Gastroesophageal sphincter (tissue), 4 donors: ENCODE measurements at regions not wholly inside any gene's neighbourhood (a gene's known extent, or its start where the extent isn't known, plus 50 kb on each side); places are given as distances from the start of the nearest gene placed in this dataset.

Source experiments
- ATAC-seq: fragments of 150-250 bp; one replicate; pipeline ENCODE4 v1.9.1; 2016; ENCODE audit warnings: mild to moderate bottlenecking, moderate library complexity
- H3K27ac ChIP-seq, 4 donors: fragments of 200-600 bp; sonication (generic) in 3 of 4; 1 replicate in 3 of 4; 2 replicates in 1 of 4; pipeline ENCODE4 v1.5.1; 2016 to 2019
- H3K27me3 ChIP-seq: fragments of 200-600 bp; sonication (generic); one replicate; pipeline ENCODE4 v1.5.1; 2019
- H3K36me3 ChIP-seq, 2 donors: fragments of 200-600 bp; sonication (generic); one replicate each; pipeline ENCODE4 v1.5.1; 2019; ENCODE audit warnings: control low read depth in 1 of 2
- H3K4me1 ChIP-seq, 3 donors: fragments of 200-600 bp; sonication (generic); 1 replicate in 2 of 3; 2 replicates in 1 of 3; pipeline ENCODE4 v1.5.1; 2016 to 2019; ENCODE audit warnings: control low read depth in 2 of 3
- H3K4me3 ChIP-seq, 2 donors: fragments of 200-600 bp; sonication (generic); one replicate each; pipeline ENCODE4 v1.5.1; 2019; ENCODE audit warnings: mild to moderate bottlenecking in 1 of 2, moderate library complexity in 1 of 2
- H3K9me3 ChIP-seq, 3 donors: fragments of 200-600 bp; sonication (generic); one replicate each; pipeline ENCODE4 v1.5.1; 2017 to 2019; ENCODE audit warnings: control low read depth in 2 of 3
- EP300 ChIP-seq: sonication (generic); formaldehyde crosslinking; IDR thresholded peaks from one replicate; pipeline ENCODE4 v1.6.1; 2017; ENCODE audit warnings: antibody characterized with exemption, mild to moderate bottlenecking
- POLR2A ChIP-seq, 2 donors: fragments of 450-650 bp; IDR thresholded peaks; one replicate each; pipeline ENCODE4 v1.6.1; 2017; ENCODE audit warnings: antibody characterized with exemption in 2 of 2, mild to moderate bottlenecking in 2 of 2, moderate library complexity in 1 of 2
- POLR2AphosphoS5 ChIP-seq: sonication (generic); formaldehyde crosslinking; IDR thresholded peaks from one replicate; pipeline ENCODE4 v1.6.1; 2017; ENCODE audit warnings: antibody characterized with exemption
- WGBS, 2 donors: methylation state at CpG; one replicate each; pipeline ENCODE4 v1.1.5; 2018; ENCODE audit warnings: low coverage in 1 of 2; 5-methylcytosine and 5-hydroxymethylcytosine counted together
- TF ChIP-seq, protein P1 (sequence below), 4 experiments: fragments of 200-600 bp in 2 of 4; fragments of 450-650 bp in 2 of 4; sonication (generic) in 1 of 4; IDR thresholded peaks; one replicate each; pipeline ENCODE4 v1.5.1; 2017 to 2019; ENCODE audit warnings: antibody characterized with exemption in 4 of 4, mild to moderate bottlenecking in 2 of 4, moderate library complexity in 2 of 4

DNA sequence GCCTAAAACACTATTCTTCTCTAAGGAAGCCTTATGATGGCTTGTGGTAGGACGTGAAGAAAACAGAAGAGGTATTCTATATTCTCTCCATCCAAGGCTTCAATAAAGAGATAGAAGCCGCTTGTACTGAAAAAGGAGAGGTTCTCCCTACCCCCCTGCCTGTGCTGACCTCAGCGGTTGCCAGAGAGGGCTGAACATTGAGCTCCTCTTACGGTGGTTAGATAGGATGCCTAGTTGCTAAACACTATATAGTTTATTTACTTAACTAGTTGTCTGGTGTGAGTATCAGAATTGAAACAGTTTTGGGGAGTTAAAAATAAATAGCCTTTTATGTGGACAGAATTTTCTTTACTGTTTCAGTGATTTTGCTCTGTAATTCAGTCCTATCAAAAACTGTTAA is 112.2 kb downstream of the TFPI2 start:
- Histone ChIP-seq H3K36me3 (no peaks in the 10 kb centered on the region), H3K9me3 (no peaks in the 10 kb centered on the region), H3K4me3 (no peak overlapping the region), H3K27ac (no peak overlapping the region), H3K4me1 (no peaks in the 10 kb centered on the region), H3K27me3 (no peaks in the 10 kb centered on the region)
- no peak for ATAC-seq
- 73 to 76% methylated on average over 4 of the region's 4 CpGs for WGBS, 2 donors
- TF ChIP-seq EP300 = no peak
- TF ChIP-seq POLR2AphosphoS5 = no peak
- TF ChIP-seq, protein P1, sequence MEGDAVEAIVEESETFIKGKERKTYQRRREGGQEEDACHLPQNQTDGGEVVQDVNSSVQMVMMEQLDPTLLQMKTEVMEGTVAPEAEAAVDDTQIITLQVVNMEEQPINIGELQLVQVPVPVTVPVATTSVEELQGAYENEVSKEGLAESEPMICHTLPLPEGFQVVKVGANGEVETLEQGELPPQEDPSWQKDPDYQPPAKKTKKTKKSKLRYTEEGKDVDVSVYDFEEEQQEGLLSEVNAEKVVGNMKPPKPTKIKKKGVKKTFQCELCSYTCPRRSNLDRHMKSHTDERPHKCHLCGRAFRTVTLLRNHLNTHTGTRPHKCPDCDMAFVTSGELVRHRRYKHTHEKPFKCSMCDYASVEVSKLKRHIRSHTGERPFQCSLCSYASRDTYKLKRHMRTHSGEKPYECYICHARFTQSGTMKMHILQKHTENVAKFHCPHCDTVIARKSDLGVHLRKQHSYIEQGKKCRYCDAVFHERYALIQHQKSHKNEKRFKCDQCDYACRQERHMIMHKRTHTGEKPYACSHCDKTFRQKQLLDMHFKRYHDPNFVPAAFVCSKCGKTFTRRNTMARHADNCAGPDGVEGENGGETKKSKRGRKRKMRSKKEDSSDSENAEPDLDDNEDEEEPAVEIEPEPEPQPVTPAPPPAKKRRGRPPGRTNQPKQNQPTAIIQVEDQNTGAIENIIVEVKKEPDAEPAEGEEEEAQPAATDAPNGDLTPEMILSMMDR (IDR thresholded peaks at IDR 0.05) = no peak
- no peak for TF ChIP-seq POLR2A (IDR thresholded peaks at IDR 0.05)

DNA sequence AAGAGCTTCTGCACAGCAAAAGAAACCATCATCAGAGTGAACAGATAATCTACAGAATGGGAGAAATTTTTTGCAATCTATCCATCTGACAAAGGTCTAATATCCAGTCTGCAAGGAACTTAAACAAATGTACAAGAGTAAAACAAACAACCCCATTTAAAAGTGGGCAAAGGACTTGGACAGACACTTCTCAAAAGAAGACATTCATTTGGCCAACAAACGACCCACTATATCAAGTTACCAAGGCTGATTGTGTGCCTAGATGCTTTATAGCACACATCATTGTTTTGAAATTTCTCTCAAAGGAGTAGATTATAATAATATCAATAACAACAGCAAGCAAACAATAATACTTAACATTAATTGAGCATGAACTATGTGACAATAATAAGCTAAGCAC is 117.1 kb downstream of the TFPI2 start:
- WGBS, 2 donors = 38 to 41% methylated on average over 1 of the region's 1 CpG
- no peak for TF ChIP-seq POLR2A (IDR thresholded peaks at IDR 0.05)
- TF ChIP-seq, protein P1 (IDR thresholded peaks at IDR 0.05) = no peak
- TF ChIP-seq POLR2AphosphoS5 = no peak
- no peak for TF ChIP-seq EP300
- no peak overlapping the region for H3K27ac ChIP-seq
- peaks cover 0 to 5% (median 0%) of the 10 kb centered on the region in 3 donors for H3K9me3 ChIP-seq
- no peaks in the 10 kb centered on the region for H3K4me1 ChIP-seq
- no peaks in the 10 kb centered on the region for H3K36me3 ChIP-seq
- no peaks in the 10 kb centered on the region for H3K27me3 ChIP-seq
- no peak overlapping the region for H3K4me3 ChIP-seq
- no peak for ATAC-seq

GRCh38 chr7:93765475-93765874 is 125.1 kb downstream of the TFPI2 start:
- Histone ChIP-seq H3K9me3 (no peaks in the 10 kb centered on the region), H3K4me1 (no peaks in the 10 kb centered on the region), H3K27ac (no peak overlapping the region), H3K4me3 (no peak overlapping the region), H3K27me3 (no peaks in the 10 kb centered on the region), H3K36me3 (no peaks in the 10 kb centered on the region)
- TF ChIP-seq POLR2AphosphoS5 = no peak
- 96 to 97% methylated on average over 2 of the region's 2 CpGs for WGBS, 2 donors
- no peak for ATAC-seq

DNA sequence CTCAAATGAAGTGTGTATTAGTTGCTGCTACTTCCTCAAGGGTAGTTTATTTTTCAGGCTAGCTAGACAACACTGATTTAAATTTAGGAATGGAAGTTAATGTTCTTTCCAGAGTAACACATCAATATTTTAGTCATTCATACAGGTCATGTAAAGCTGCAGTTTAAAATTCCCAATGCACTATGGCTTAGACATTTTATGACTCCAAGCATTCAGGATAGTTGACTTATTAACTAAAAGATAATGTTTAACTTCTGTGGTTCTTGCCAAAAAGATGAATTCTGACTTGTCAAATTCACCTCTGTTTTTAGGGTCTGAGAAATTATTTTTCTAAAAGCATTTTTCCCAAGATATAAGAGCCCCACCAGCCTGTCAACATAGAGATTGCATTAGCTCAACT is 131.9 kb downstream of the TFPI2 start:
- H3K4me1 ChIP-seq = no peaks in the 10 kb centered on the region
- no peak overlapping the region for H3K27ac ChIP-seq
- no peaks in the 10 kb centered on the region for H3K27me3 ChIP-seq
- no peaks in the 10 kb centered on the region for H3K36me3 ChIP-seq
- no peak for TF ChIP-seq POLR2A (IDR thresholded peaks at IDR 0.05)
- no peak for TF ChIP-seq POLR2AphosphoS5
- no peak for TF ChIP-seq EP300
- TF ChIP-seq, protein P1 (IDR thresholded peaks at IDR 0.05) = no peak
- no peak overlapping the region for H3K4me3 ChIP-seq
- H3K9me3 ChIP-seq = no peaks in the 10 kb centered on the region
- no peak for ATAC-seq

DNA sequence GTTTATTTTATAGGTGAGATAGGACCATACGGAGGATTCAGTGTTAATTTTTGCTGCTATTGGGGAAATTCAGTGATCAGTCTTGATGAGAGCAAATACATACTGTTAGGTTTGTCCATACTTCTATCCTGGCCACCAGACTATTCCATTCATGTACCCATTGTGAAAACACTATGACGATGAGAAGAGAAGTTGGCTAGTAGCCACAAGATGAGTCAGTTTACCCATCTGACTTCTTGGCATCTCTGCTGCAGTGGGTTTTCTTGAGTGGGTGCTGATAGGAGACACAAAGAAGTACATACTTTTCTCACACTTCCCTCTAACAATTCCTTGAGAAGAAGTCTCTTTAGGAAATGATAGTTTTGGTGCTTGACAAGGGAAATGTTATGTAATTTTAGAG is 133.1 kb downstream of the TFPI2 start:
- 67 to 82% methylated on average over 1 to 2 of the region's 2 CpGs for WGBS, 2 donors
- TF ChIP-seq POLR2A (IDR thresholded peaks at IDR 0.05) = no peak
- TF ChIP-seq EP300 = no peak
- no peak for TF ChIP-seq POLR2AphosphoS5
- TF ChIP-seq, protein P1 (IDR thresholded peaks at IDR 0.05) = no peak
- no peak overlapping the region for H3K27ac ChIP-seq
- H3K36me3 ChIP-seq = no peaks in the 10 kb centered on the region
- H3K4me1 ChIP-seq = no peaks in the 10 kb centered on the region
- no peak for ATAC-seq
- H3K9me3 ChIP-seq = no peaks in the 10 kb centered on the region
- no peak overlapping the region for H3K4me3 ChIP-seq
- no peaks in the 10 kb centered on the region for H3K27me3 ChIP-seq

DNA sequence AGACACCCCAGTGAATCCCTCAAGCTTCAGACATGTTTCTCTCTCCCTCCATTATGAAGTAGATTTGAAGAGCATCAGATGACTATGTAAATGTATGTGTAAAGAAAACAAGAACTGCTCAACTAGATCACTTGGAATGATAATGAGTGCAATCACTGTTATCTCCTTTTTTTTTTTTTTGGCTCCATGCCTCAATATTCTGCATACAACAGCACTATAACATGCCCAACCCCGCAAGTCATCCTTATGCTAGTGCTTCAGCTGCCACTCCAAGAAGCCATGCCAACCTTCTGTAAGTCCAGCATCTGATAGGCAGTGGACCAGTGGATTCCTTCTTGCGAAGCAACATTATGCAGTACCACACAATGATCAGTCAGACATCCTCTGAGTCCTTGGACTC is 133.7 kb downstream of the TFPI2 start:
- TF ChIP-seq, protein P1 (IDR thresholded peaks at IDR 0.05) = no peak
- no peak for TF ChIP-seq EP300
- TF ChIP-seq POLR2A (IDR thresholded peaks at IDR 0.05) = no peak
- TF ChIP-seq POLR2AphosphoS5 = no peak

More for the DNA sequence above, 133.7 kb downstream of the TFPI2 start:
- 86 to 93% methylated on average over 1 to 2 of the region's 2 CpGs for WGBS, 2 donors
- H3K27me3 ChIP-seq = no peaks in the 10 kb centered on the region
- no peak overlapping the region for H3K27ac ChIP-seq
- no peak for ATAC-seq
- H3K4me1 ChIP-seq = no peaks in the 10 kb centered on the region
- no peaks in the 10 kb centered on the region for H3K9me3 ChIP-seq
- H3K36me3 ChIP-seq = no peaks in the 10 kb centered on the region
- H3K4me3 ChIP-seq = no peak overlapping the region
